ENCODE measurements at regions not wholly inside any gene's neighbourhood (a gene's known extent, or its start where the extent isn't known, plus 50 kb on each side); places are given as distances from the start of the nearest gene placed in this dataset.

DNA sequence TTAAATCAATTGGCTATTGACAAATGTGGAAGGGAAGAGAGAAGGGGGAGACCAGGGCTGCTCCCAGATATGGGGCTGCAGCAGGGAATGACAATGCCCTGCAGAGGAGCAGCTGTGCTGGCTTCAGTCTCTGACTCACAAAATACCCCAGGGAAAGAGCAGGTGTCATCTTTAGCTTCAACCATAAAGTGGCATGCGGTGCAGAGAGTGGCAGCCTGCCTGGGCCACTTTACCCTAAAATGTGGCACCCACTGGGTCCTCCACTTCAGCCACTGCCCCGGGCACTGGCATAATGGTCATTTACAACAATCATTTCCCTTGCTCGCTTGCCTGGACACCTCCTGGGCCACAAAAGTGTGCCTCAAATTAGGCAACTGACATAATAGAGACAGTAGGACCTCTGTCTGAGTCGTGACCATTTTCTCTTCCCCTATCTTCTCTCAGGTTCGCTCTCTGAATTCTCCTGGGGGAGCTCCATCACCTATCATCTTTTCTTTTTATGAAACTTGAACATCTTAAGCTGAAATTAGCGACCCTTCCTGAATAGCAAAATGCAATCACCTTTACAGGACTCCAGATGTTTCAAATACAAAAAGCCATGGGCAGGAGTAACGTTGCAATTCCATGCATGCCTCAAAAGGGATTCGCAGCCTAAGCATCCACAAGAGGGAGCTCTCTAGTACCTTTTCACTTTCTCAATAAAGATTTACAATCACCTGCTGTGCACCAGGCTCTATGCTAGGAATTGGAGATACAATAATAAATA is 179.9 kb upstream of the ATF7IP start:
- no peak overlapping the region for H3K27ac Mint-ChIP-seq
- no peaks in the 10 kb centered on the region for H3K9me3 Mint-ChIP-seq
- H3K27me3 Mint-ChIP-seq = peaks cover 2% of the 10 kb centered on the region
- peaks cover 3% of the 10 kb centered on the region for H3K4me1 Mint-ChIP-seq
- H3K4me3 Mint-ChIP-seq = no peak overlapping the region
- no peaks in the 10 kb centered on the region for H3K36me3 Mint-ChIP-seq

DNA sequence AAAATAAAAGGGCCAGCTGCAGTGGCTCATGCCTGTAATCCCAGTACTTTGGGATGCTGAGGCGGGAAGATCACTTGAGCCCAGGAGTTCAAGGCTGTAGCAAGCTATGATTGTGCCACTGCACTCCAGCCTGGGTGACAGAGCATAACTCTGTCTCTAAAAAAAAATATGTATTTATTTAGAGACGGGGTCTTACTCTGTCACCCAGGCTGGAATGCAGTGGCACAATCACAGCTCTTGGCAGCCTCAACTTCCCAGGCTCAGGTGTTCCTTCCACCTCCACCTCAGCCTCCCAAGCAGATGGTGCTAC is 179.3 kb upstream of the ATF7IP start:
- H3K27ac Mint-ChIP-seq = no peak overlapping the region
- H3K4me1 Mint-ChIP-seq = peaks cover 3% of the 10 kb centered on the region
- no peaks in the 10 kb centered on the region for H3K9me3 Mint-ChIP-seq
- no peaks in the 10 kb centered on the region for H3K36me3 Mint-ChIP-seq
- no peak overlapping the region for H3K4me3 Mint-ChIP-seq
- peaks cover 2% of the 10 kb centered on the region for H3K27me3 Mint-ChIP-seq

DNA sequence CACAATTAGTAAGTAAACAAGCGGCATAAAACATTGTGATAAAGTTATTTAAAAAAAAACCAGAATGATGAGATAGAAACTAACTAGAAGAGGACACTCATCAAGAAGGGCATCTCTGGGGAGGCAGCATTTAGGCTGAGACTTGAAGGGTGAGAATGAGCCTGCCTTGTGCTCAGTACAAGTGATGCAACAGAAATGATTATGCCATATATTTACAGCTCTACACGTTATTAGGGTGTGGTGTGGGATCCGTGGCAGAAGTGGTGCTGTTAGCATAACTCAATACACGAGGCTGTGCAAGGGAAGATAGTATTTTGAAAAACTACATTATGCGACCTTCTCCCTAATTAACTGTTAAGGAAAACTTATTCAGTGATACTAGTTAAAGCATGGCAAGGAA is 178.5 kb upstream of the ATF7IP start:
- no peak overlapping the region for H3K4me3 Mint-ChIP-seq
- no peak overlapping the region for H3K27ac Mint-ChIP-seq
- no peaks in the 10 kb centered on the region for H3K36me3 Mint-ChIP-seq
- peaks cover 2% of the 10 kb centered on the region for H3K27me3 Mint-ChIP-seq
- H3K4me1 Mint-ChIP-seq = peaks cover 3% of the 10 kb centered on the region
- no peaks in the 10 kb centered on the region for H3K9me3 Mint-ChIP-seq

DNA sequence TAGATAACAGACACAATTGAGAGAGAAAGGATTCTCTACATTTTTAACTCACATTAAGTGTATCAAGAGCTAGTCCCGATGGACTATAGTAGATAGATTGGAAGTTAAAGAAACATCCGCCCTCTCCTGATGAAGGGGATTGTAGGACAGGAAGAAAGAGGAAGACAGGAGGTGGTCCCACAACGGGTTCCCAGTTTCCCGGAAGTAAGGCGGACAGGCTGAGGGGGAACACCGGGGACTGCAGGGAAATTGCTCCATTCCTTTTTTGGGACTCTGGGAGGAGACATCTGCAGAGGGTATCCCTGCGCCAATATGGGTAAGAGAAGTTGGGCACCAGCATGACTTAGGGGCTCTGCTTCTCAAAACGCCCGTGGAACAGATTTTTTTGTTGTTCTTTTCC is 177.5 kb upstream of the ATF7IP start:
- Mint-ChIP-seq H3K9me3 (no peaks in the 10 kb centered on the region), H3K4me3 (no peak overlapping the region), H3K36me3 (no peaks in the 10 kb centered on the region), H3K27ac (no peak overlapping the region), H3K27me3 (peaks cover 2% of the 10 kb centered on the region), H3K4me1 (peaks cover 3% of the 10 kb centered on the region)

DNA sequence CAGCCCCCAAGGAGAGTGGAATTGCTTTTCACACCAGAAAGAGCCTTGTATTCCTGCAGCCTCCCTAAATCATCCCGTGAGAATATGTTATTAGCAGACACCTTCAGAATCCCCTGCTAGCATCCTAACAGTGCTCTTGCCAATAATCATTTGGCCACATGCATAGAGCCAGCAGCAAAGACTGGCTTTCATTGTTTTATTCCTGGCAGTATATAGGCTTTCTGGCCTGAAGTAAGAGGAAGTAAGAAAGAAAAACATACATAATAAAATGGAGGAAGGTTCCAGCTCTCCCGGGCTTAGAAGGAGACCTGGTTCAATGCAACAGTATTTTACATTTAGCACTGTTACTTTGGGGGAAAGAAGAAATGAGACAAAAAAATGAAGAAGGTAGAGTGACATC is 176.7 kb upstream of the ATF7IP start:
- peaks cover 3% of the 10 kb centered on the region for H3K4me1 Mint-ChIP-seq
- H3K9me3 Mint-ChIP-seq = no peaks in the 10 kb centered on the region
- H3K4me3 Mint-ChIP-seq = no peak overlapping the region
- H3K27ac Mint-ChIP-seq = no peak overlapping the region
- peaks cover 2% of the 10 kb centered on the region for H3K27me3 Mint-ChIP-seq
- H3K36me3 Mint-ChIP-seq = no peaks in the 10 kb centered on the region

DNA sequence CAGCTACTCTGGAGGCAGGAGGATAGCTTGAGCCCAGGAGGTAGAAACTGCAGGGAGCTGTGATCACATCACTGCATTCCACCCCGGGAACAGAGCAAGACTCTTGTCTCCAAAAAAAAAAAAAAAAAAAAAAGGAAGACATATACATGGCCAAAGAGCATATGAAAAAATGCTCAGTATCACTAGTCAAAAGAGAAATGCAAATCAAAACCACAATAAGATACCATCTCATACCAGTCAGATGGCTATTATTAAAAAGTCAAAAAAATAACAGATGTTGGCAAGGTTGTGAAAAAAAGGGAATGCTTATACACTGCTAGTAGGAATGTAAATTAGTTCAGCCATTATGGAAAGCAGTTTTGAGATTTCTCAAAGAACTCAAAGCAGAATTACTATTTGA is 174.8 kb upstream of the ATF7IP start:
- H3K36me3 Mint-ChIP-seq = no peaks in the 10 kb centered on the region
- H3K4me1 Mint-ChIP-seq = peaks cover 2% of the 10 kb centered on the region
- H3K27ac Mint-ChIP-seq = no peak overlapping the region
- peaks cover 2% of the 10 kb centered on the region for H3K27me3 Mint-ChIP-seq
- no peaks in the 10 kb centered on the region for H3K9me3 Mint-ChIP-seq
- H3K4me3 Mint-ChIP-seq = no peak overlapping the region

DNA sequence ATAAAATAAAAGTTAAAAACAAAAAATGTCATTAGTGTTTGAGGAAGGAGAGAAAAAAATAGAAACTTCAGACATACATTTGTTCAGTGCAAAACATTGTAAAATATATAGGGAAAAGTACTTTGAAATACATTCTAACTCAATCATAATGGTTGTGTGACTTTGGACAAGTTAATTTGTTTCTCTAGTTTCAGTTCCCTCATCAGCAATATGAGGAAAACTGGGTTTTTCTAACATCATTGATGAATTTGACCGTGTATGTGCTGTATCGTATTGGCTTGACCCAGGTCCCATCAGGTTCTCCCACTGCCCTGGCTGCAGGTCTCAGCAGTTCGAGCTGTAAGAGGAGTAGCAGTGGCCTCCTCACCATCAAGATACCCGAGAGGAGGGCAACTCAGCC is 173.9 kb upstream of the ATF7IP start:
- Mint-ChIP-seq H3K4me1 (no peaks in the 10 kb centered on the region), H3K9me3 (no peaks in the 10 kb centered on the region), H3K36me3 (no peaks in the 10 kb centered on the region), H3K27ac (no peak overlapping the region), H3K27me3 (no peaks in the 10 kb centered on the region), H3K4me3 (no peak overlapping the region)

DNA sequence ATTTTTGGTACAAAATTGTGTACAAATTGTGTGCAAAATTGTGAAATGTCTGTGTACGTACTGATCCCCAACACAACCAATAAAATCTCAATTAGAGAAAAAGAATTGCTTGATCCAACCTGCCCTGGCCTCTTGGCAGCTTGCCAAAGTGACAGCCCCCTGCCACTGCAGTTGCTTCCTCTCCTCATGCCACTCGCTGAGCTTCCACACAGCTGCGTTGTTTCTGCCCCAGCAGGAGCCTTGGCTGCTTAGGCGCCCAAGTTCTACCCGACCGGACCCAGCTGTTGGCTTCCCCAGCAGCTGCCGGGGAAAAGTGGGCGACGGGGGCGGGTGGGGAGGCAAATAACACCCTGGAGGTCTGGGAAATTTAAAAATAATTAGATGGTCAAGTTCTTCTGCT is 171.8 kb upstream of the ATF7IP start:
- Mint-ChIP-seq H3K27ac (no peak overlapping the region), H3K9me3 (no peaks in the 10 kb centered on the region), H3K27me3 (no peaks in the 10 kb centered on the region), H3K36me3 (no peaks in the 10 kb centered on the region), H3K4me3 (no peak overlapping the region), H3K4me1 (no peaks in the 10 kb centered on the region)

DNA sequence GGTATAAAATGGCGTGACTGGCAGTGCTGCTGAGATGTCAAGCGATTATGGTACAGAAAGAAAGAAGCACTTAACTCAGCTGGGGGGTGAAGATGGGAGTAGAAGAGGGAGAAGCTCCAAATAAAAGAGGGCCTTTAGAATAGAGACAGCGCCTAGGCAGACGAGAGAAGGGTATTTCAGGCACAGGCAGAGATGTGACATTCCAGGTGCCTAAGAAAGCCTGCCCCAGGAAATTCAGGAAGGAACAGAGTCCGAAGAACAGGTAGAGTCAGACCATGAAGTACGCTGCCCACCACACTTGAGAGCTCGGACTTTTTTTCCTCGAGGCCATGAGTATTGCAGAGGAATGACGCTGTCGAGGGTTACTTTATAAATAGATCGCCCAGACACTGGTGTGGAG is 170.9 kb upstream of the ATF7IP start:
- Mint-ChIP-seq H3K4me3 (no peak overlapping the region), H3K36me3 (no peaks in the 10 kb centered on the region), H3K27me3 (no peaks in the 10 kb centered on the region), H3K9me3 (no peaks in the 10 kb centered on the region), H3K4me1 (no peaks in the 10 kb centered on the region), H3K27ac (no peak overlapping the region)

DNA sequence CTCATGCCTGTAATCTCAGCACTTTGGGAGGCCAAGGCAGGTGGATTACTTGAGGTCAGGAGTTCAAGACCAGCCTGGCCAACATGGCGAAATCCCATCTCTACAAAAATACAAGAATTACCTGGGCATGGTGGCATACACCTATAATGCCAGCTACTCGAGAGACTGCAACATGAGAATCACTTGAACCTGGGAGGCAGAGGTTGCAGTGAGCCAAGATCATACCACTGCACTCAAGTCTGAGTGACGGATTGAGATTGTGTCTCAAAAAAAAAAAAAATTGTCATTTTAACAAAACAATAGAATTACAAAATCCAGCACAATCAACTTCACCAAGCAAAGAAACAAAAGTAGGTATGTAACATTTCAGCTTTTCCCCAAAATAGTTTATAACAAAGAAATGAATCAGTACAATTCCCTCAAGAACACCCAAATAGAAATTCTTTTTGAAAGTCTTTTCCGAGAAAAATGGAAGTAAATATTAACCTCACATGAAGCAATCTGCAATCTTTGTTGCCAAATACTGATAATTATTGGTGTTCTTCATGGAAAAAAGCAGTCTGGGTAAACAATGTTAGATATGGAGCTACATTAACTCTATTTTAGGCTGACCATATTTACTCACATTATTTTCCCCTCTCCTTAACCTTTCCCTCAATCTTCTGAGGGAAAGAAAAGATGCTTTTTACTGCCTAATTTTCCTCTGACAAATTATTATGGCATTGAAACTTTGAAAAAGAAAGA is 165.9 kb upstream of the ATF7IP start:
- Mint-ChIP-seq H3K4me1 (no peaks in the 10 kb centered on the region), H3K27ac (no peak overlapping the region), H3K4me3 (no peak overlapping the region), H3K27me3 (no peaks in the 10 kb centered on the region), H3K9me3 (no peaks in the 10 kb centered on the region), H3K36me3 (no peaks in the 10 kb centered on the region)

DNA sequence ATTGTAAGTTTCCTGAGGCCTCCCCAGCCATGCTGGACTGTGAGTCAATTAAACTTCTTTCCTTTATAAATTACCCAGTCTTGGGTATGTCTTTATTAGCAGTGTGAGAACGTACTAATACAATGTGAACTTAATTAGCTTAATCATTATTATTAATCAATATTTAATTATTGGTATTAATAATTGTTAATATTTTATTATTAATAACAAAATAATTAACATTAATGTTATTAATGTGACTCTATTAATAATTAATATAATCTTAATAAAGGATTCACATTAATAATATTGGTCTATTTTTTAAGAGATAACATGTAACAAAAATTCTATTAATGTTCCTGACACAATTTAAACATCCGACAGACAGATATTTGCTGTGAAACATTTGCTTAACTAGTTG is 164.9 kb upstream of the ATF7IP start:
- no peak overlapping the region for H3K4me3 Mint-ChIP-seq
- no peaks in the 10 kb centered on the region for H3K27me3 Mint-ChIP-seq
- no peaks in the 10 kb centered on the region for H3K36me3 Mint-ChIP-seq
- H3K9me3 Mint-ChIP-seq = no peaks in the 10 kb centered on the region
- no peak overlapping the region for H3K27ac Mint-ChIP-seq
- no peaks in the 10 kb centered on the region for H3K4me1 Mint-ChIP-seq

DNA sequence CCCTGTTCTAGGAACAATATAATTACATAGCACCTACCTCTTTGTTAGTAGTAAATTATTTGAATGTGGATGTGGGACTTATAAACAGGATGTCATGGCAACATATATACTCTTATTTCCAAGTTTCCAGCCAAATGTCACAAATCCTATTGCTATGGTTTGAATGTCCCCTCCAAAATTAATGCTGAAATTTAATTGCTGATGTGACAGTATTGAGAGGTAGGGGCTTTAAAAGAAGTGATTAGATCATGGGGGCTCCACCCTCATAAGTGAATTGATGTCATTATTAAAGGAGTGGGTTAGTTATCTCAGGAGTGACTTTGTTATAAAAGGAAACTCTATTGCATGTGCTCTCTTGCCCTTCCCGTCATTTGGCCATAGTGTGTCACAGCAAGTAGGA is 164.2 kb upstream of the ATF7IP start:
- H3K36me3 Mint-ChIP-seq = peaks cover 1% of the 10 kb centered on the region
- H3K27ac Mint-ChIP-seq = no peak overlapping the region
- H3K4me3 Mint-ChIP-seq = no peak overlapping the region
- no peaks in the 10 kb centered on the region for H3K9me3 Mint-ChIP-seq
- no peaks in the 10 kb centered on the region for H3K4me1 Mint-ChIP-seq
- H3K27me3 Mint-ChIP-seq = peaks cover under 1% of the 10 kb centered on the region

DNA sequence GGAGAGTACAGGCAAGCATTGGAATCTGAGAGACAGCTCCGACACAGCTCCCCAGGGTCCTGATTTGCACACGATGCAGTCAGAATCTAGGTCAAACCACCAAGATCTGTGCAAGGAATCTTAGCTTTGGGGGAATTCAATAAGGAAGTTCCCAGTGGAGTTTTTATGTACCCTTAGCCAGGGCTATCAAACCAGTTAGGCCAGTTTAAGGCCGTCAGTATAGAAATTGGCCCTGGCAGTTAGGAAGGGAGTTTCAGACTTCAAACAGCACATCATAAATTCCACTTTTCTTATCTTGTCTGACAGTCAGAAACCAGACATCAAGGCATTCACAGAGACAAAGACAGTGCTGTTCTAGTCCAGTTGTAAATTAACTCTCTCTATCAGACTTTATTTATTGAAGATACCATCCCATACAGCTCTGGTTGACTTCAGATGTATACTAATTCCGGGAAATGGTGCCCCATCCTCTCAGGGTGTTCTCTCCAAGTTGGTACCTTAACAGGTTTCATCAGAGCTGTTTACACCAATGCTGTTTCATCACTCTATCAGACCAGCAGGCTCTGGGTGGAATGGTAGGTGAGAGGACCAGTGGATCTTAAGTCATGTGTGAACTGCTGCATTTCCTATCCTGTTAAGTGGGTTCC is 157.5 kb upstream of the ATF7IP start:
- H3K4me1 Mint-ChIP-seq = no peaks in the 10 kb centered on the region
- no peak overlapping the region for H3K27ac Mint-ChIP-seq
- H3K27me3 Mint-ChIP-seq = peaks cover 2% of the 10 kb centered on the region
- peaks cover 2% of the 10 kb centered on the region for H3K36me3 Mint-ChIP-seq
- no peak overlapping the region for H3K4me3 Mint-ChIP-seq
- H3K9me3 Mint-ChIP-seq = no peaks in the 10 kb centered on the region

DNA sequence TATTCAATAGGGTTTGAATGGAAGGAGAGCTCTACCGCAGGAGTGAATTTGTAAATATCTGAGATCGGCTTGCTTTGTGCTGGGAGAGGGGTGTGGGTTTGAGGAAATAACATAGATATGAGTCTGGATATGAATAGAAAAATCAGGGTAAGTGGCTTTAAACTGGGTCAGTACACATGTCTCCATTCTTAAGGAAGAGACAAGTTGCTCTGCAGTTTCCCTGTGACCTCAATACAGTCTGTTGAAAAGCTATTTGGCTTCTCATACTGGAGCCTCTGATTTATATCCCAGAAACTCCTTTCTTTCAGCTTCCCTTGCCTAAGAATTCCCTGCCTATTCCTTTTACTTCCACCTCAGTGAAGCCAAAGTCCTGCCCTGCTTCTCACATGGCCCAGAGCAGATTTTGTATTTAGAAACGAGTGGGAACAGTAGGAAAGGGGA is 153.5 kb upstream of the ATF7IP start:
- Mint-ChIP-seq H3K4me1 (peaks cover 9% of the 10 kb centered on the region), H3K27ac (no peak overlapping the region), H3K27me3 (no peaks in the 10 kb centered on the region), H3K36me3 (no peaks in the 10 kb centered on the region), H3K9me3 (no peaks in the 10 kb centered on the region), H3K4me3 (no peak overlapping the region)

DNA sequence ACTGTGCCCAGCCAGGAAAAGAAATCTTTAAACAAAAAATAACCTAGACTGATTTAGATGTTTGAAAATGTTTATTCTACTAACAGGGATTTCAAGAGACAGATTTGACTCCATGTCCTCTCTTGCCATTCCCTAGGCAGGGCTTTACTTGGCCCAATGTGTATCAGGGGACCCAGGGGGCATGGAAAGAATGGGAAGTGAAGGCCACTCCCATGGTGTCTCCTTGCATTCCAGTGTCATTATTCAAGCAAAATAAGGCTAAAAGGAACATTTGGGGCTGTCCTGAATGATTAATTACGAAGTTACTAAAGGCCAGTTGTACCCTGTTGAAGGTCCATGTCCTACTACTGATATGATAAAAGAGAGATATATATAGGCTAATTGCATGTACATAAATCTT is 151.9 kb upstream of the ATF7IP start:
- Mint-ChIP-seq H3K4me3 (no peak overlapping the region), H3K9me3 (no peaks in the 10 kb centered on the region), H3K4me1 (peaks cover 12% of the 10 kb centered on the region), H3K36me3 (no peaks in the 10 kb centered on the region), H3K27ac (no peak overlapping the region), H3K27me3 (no peaks in the 10 kb centered on the region)

DNA sequence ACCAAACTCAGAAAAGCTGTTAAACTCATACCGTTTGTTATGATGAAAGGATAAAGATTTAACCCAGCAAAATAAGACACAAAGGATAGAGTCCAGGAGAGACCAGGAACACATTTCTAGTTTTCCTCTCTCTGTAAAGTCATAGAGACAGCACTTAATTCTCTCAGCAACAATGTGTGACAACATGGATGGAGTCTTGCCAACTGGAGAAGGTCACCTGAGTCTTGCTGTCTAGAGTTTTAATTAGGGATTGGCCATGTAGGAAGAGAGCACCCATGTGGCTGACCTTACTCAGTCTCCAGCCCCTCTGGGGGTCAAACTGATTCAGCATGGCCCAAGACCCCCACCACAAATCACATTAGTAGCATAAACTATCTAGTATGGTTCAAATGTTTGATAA is 151.0 kb upstream of the ATF7IP start:
- peak overlapping the region; percentile 30 for H3K27ac Mint-ChIP-seq
- peaks cover 12% of the 10 kb centered on the region for H3K4me1 Mint-ChIP-seq
- H3K4me3 Mint-ChIP-seq = no peak overlapping the region
- no peaks in the 10 kb centered on the region for H3K36me3 Mint-ChIP-seq
- H3K27me3 Mint-ChIP-seq = no peaks in the 10 kb centered on the region
- H3K9me3 Mint-ChIP-seq = no peaks in the 10 kb centered on the region

Data from activated naive CD4-positive, alpha-beta T cell treated with anti-CD3 and anti-CD28 coated beads, Interleukin-2, amount 50 U/mL, for 24 hours (primary cell).